ENCODE measurements at regions not wholly inside any gene's neighbourhood (a gene's known extent, or its start where the extent isn't known, plus 50 kb on each side); places are given as distances from the start of the nearest gene placed in this dataset.

DNA sequence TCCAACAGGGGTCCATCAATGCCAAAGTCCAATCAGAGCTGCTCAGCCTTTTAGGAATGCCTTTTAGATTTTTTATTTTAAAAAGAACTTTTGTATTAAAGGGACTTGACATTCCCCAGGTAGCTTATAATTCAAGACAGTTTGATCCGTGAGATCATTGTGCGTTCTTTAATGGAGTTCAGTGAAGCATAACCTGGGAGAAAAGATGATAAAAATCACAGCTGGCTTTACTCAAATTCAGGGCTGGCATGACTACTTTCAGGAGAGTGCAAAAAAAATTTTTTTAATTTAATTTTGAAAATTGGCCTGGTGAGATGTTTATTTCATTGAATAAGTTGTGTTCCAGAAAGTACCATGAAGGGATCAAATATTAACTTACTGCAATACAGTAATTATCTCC lies 118.2 kb downstream of the VCX2 start:
- 86% methylated on average over 2 of the region's 2 CpGs for WGBS
- Histone ChIP-seq H3K27ac (no peak overlapping the region), H3K9me3 (no peaks in the 10 kb centered on the region), H3K36me3 (no peaks in the 10 kb centered on the region), H3K27me3 (no peaks in the 10 kb centered on the region), H3K4me1 (no peaks in the 10 kb centered on the region), H3K4me3 (no peak overlapping the region)
- TF ChIP-seq, protein P1, sequence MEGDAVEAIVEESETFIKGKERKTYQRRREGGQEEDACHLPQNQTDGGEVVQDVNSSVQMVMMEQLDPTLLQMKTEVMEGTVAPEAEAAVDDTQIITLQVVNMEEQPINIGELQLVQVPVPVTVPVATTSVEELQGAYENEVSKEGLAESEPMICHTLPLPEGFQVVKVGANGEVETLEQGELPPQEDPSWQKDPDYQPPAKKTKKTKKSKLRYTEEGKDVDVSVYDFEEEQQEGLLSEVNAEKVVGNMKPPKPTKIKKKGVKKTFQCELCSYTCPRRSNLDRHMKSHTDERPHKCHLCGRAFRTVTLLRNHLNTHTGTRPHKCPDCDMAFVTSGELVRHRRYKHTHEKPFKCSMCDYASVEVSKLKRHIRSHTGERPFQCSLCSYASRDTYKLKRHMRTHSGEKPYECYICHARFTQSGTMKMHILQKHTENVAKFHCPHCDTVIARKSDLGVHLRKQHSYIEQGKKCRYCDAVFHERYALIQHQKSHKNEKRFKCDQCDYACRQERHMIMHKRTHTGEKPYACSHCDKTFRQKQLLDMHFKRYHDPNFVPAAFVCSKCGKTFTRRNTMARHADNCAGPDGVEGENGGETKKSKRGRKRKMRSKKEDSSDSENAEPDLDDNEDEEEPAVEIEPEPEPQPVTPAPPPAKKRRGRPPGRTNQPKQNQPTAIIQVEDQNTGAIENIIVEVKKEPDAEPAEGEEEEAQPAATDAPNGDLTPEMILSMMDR (IDR thresholded peaks at IDR 0.05): no peak
- TF ChIP-seq EP300 (IDR thresholded peaks at IDR 0.05): no peak
- no peak for TF ChIP-seq POLR2AphosphoS5 (IDR thresholded peaks at IDR 0.05)
- no peak for DNase-seq (ENCODE audit: low spot score in 2 of 2)

DNA sequence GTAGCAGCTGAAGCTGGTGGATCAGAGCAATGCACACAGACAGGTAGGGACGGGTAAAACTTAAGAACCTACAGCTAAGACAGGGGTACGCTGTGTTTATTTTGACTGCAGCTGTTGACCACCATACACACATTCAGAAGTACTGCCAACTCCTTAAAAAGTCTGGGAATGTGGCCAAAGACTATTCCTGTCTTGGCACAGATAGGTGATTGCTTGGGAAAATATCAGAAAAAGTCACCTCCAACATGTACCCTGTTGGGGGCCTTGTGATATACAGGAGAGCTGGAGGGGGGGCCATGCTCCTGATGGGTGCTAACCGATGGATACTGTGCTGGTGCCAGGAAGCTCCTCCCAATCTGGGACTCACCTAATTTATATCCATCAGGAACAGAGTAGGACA lies 121.2 kb downstream of the VCX2 start:
- WGBS: 41% methylated on average over 3 of the region's 3 CpGs
- no peaks in the 10 kb centered on the region for H3K4me1 ChIP-seq
- no peaks in the 10 kb centered on the region for H3K9me3 ChIP-seq
- TF ChIP-seq EP300 (IDR thresholded peaks at IDR 0.05) (no peak), POLR2AphosphoS5 (IDR thresholded peaks at IDR 0.05) (no peak), POLR2A (IDR thresholded peaks at IDR 0.05) (no peak)
- TF ChIP-seq, protein P1 (IDR thresholded peaks at IDR 0.05): no peak
- H3K27me3 ChIP-seq: no peaks in the 10 kb centered on the region
- no peak for DNase-seq (ENCODE audit: low spot score in 2 of 2)
- H3K36me3 ChIP-seq: no peaks in the 10 kb centered on the region
- no peak overlapping the region for H3K27ac ChIP-seq
- H3K4me3 ChIP-seq: no peak overlapping the region

DNA sequence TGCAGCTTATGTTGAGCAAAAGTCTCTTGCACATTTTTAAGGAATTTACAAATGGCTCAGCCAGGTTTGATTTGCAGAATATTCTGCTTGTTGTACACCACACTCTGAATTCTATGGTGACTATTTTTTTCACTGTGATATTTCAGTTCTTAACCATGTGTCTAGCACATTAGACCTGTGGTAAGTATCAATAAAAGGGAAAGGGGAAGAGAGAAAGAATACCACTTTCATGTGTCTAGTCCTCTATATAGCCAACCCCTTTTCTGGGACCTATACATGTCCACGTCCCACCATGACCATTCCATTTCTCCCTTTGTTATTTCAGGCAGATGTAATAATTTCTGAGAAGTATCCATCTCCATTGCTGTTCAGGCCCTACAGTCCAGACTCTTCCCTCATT lies 121.3 kb upstream of the PNPLA4 start:
- TF ChIP-seq POLR2A (IDR thresholded peaks at IDR 0.05) (no peak), EP300 (IDR thresholded peaks at IDR 0.05) (no peak)

DNA sequence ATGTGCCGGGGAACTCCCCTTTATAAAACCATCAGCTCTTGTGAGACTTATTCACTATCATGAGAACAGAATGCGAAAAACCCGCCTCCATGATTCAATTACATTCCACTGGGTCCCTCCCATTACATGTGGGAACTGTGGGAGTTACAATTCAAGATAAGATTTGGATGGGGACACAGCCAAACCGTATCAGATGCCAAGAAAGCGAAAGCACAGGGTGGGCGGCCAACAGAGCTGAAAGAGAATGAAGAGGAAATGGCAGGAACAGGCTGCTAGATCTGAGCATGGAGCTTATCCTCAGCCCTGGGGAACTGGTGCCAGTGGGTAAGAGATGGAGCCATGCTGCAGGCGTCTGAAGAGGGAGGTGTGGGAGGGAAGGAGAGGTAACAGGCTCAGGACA lies 117.7 kb upstream of the PNPLA4 start:
- no peak overlapping the region for H3K27ac ChIP-seq
- no peak for DNase-seq (ENCODE audit: low spot score in 2 of 2)
- no peaks in the 10 kb centered on the region for H3K4me1 ChIP-seq
- WGBS: 78% methylated on average over 7 of the region's 7 CpGs
- H3K9me3 ChIP-seq: no peaks in the 10 kb centered on the region
- no peaks in the 10 kb centered on the region for H3K36me3 ChIP-seq
- no peaks in the 10 kb centered on the region for H3K27me3 ChIP-seq
- TF ChIP-seq, protein P1 (IDR thresholded peaks at IDR 0.05): no peak
- TF ChIP-seq EP300 (IDR thresholded peaks at IDR 0.05) (no peak), POLR2AphosphoS5 (IDR thresholded peaks at IDR 0.05) (no peak), POLR2A (IDR thresholded peaks at IDR 0.05) (no peak)
- no peak overlapping the region for H3K4me3 ChIP-seq

More for the DNA sequence above, 121.3 kb upstream of the PNPLA4 start:
- no peak for DNase-seq (ENCODE audit: low spot score in 2 of 2)
- H3K4me1 ChIP-seq: no peaks in the 10 kb centered on the region
- 56% methylated on average over 1 of the region's 1 CpG for WGBS
- no peaks in the 10 kb centered on the region for H3K27me3 ChIP-seq
- H3K4me3 ChIP-seq: no peak overlapping the region
- H3K9me3 ChIP-seq: no peaks in the 10 kb centered on the region
- H3K36me3 ChIP-seq: no peaks in the 10 kb centered on the region
- no peak overlapping the region for H3K27ac ChIP-seq

DNA sequence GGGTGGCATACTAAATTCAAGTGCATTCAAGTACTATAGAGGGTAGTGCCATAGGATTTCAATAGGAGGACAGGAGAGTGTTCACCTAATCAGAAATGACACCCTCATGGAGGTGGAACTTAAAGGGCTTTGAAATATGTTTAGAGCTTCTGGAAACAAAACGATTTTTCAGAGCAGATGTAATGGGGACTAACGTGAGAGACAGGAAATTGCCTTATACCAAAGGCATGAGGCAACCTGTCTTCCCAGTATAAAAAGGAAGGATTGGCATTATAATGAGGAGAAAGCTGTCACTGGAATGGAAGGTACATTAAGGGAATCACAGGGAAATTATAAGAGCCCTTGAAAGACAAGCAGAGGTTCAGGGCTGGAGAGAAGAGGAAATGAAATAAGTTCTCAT lies 116.3 kb upstream of the PNPLA4 start:
- H3K4me3 ChIP-seq: no peak overlapping the region
- H3K9me3 ChIP-seq: no peaks in the 10 kb centered on the region
- H3K27ac ChIP-seq: no peak overlapping the region
- H3K4me1 ChIP-seq: no peaks in the 10 kb centered on the region
- no peak for TF ChIP-seq EP300 (IDR thresholded peaks at IDR 0.05)
- TF ChIP-seq POLR2A (IDR thresholded peaks at IDR 0.05): no peak
- TF ChIP-seq, protein P1 (IDR thresholded peaks at IDR 0.05): no peak
- TF ChIP-seq POLR2AphosphoS5 (IDR thresholded peaks at IDR 0.05): no peak
- no peak for DNase-seq (ENCODE audit: low spot score in 2 of 2)
- H3K27me3 ChIP-seq: no peaks in the 10 kb centered on the region
- no peaks in the 10 kb centered on the region for H3K36me3 ChIP-seq
- WGBS: 34% methylated on average over 2 of the region's 2 CpGs

DNA sequence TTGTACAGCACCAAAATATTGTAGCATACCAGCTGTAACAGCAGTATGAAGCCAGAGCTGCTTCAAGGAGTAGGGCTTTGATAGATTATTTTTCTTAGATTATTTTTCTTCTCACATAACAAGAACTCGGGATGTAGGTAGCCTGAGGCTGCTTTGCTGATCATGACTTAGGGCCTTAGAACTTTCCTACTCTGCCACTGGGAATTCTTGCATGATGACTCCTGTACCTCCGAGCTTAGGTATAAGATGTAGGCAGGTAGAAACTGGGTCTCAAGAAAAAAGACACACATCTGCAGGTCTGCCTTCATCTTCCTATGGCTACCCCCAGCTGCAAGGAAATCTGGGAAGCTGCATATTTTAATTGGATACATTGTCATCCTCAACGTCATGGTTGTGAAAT lies 115.9 kb upstream of the PNPLA4 start:
- WGBS: 54% methylated on average over 3 of the region's 3 CpGs
- Histone ChIP-seq H3K4me1 (no peaks in the 10 kb centered on the region), H3K27me3 (no peaks in the 10 kb centered on the region), H3K4me3 (no peak overlapping the region), H3K9me3 (no peaks in the 10 kb centered on the region), H3K27ac (no peak overlapping the region), H3K36me3 (no peaks in the 10 kb centered on the region)
- no peak for TF ChIP-seq POLR2A (IDR thresholded peaks at IDR 0.05)
- TF ChIP-seq POLR2AphosphoS5 (IDR thresholded peaks at IDR 0.05): no peak
- TF ChIP-seq, protein P1 (IDR thresholded peaks at IDR 0.05): no peak
- TF ChIP-seq EP300 (IDR thresholded peaks at IDR 0.05): no peak
- DNase-seq (ENCODE audit: low spot score in 2 of 2): no peak

Data from suprapubic skin (tissue), 4 donors.